A549 (cell line): ENCODE measurements at regions not wholly inside any gene's neighbourhood (a gene's known extent, or its start where the extent isn't known, plus 50 kb on each side); places are given as distances from the start of the nearest gene placed in this dataset.

Source experiments
- BCL3 ChIP-seq: fragments of >200 bp; sonication (Bioruptor Twin); formaldehyde crosslinking; IDR thresholded peaks from 3 replicates; pipeline ENCODE4 v1.6.1; 2016
- CEBPB ChIP-seq, 2 experiments: fragments of >200 bp in 1 of 2; sonication (Bioruptor Twin) in 1 of 2; formaldehyde crosslinking in 1 of 2; IDR thresholded peaks; 2 replicates each; pipeline ENCODE4 v1.6.1; 2012 to 2016
- CTCF ChIP-seq: fragments of >200 bp; sonication (Bioruptor Twin); formaldehyde crosslinking; IDR thresholded peaks from 3 replicates; pipeline ENCODE4 v1.5.1; 2016
- EP300 ChIP-seq, 2 experiments: fragments of >200 bp; sonication (Bioruptor Twin); formaldehyde crosslinking; IDR thresholded peaks; 2 replicates in 1 of 2; 3 replicates in 1 of 2; pipeline ENCODE4 v1.6.1; 2016 to 2017
- FOSL2 ChIP-seq, 2 experiments: fragments of 450-650 bp in 1 of 2; fragments of >200 bp in 1 of 2; sonication (Bioruptor Twin) in 1 of 2; formaldehyde crosslinking; IDR thresholded peaks; 2 replicates each; pipeline versions ENCODE4 v1.5.0 to v1.6.1; 2016 to 2020; ENCODE audit warnings: mild to moderate bottlenecking in 1 of 2, moderate library complexity in 1 of 2
- JUN ChIP-seq, 2 experiments: fragments of >200 bp; sonication (Bioruptor Twin); formaldehyde crosslinking; IDR thresholded peaks; 2 replicates in 1 of 2; 3 replicates in 1 of 2; pipeline ENCODE4 v1.6.1; 2016 to 2017
- MAZ ChIP-seq: fragments of 150-350 bp; IDR thresholded peaks from 2 replicates; pipeline ENCODE4 v1.6.1; 2014; ENCODE audit warnings: antibody characterized with exemption, low read depth, low read length, borderline replicate concordance
- POLR2A ChIP-seq: IDR thresholded peaks from 2 replicates; pipeline ENCODE4 v1.6.1; 2012; ENCODE audit warnings: mild to moderate bottlenecking, low read length
- POLR2AphosphoS2 ChIP-seq: conservative IDR thresholded peaks from 2 replicates; pipeline ENCODE4 v1.6.1; 2012; ENCODE audit warnings: low read length, improper control_type of control experiment, inconsistent platforms
- RAD21 ChIP-seq, 2 experiments: fragments of >200 bp in 1 of 2; sonication (Bioruptor Twin) in 1 of 2; formaldehyde crosslinking in 1 of 2; IDR thresholded peaks in 1 of 2; conservative IDR thresholded peaks in 1 of 2; 2 replicates in 1 of 2; 3 replicates in 1 of 2; pipeline ENCODE4 v1.6.1; 2012 to 2018; ENCODE audit warnings: inconsistent platforms in 1 of 2
- RCOR1 ChIP-seq: fragments of 150-350 bp; IDR thresholded peaks from 2 replicates; pipeline ENCODE4 v1.6.1; 2014; ENCODE audit warnings: antibody characterized with exemption, low read length, low read depth
- REST ChIP-seq: fragments of 200-600 bp; sonication (generic); IDR thresholded peaks from 2 replicates; pipeline ENCODE4 v1.6.1; 2016; ENCODE audit warnings: antibody characterized with exemption, mild to moderate bottlenecking, moderate library complexity
- RNF2 ChIP-seq: fragments of 200-600 bp; sonication (generic); IDR thresholded peaks from 2 replicates; pipeline ENCODE4 v1.6.1; 2016; ENCODE audit warnings: low read depth, mild to moderate bottlenecking, antibody characterized with exemption, moderate library complexity, borderline replicate concordance
- ZSCAN20 ChIP-seq: fragments of 250-450 bp; sonication (Bioruptor Pico); IDR thresholded peaks from 2 replicates; pipeline ENCODE4 v1.8.0; 2022; ENCODE audit warnings: mild to moderate bottlenecking, moderate library complexity

GRCh38 chr4:71664366-71664765 lies 119.5 kb downstream of the GC start:
- TF ChIP-seq ZSCAN20 (CRISPR knock-in tag), result no peak
- TF ChIP-seq EP300 (IDR thresholded peaks at IDR 0.05), result no peak
- TF ChIP-seq CTCF, result no peak
- no peak for TF ChIP-seq REST
- no peak for TF ChIP-seq JUN (IDR thresholded peaks at IDR 0.05)
- TF ChIP-seq RCOR1, result no peak
- TF ChIP-seq POLR2AphosphoS2, result no peak
- no peak for TF ChIP-seq POLR2A
- TF ChIP-seq MAZ, result no peak
- TF ChIP-seq BCL3, result no peak
- TF ChIP-seq RAD21 (conservative IDR thresholded peaks at IDR 0.05 in 1 of 2, IDR thresholded peaks at IDR 0.05 in 1 of 2), result no peak
- no peak for TF ChIP-seq RNF2
- no peak for TF ChIP-seq CEBPB (IDR thresholded peaks at IDR 0.05)
- TF ChIP-seq FOSL2 (IDR thresholded peaks at IDR 0.05), result no peak
- no peak for TF ChIP-seq FOSL2 (CRISPR knock-in tag; IDR thresholded peaks at IDR 0.05)
